NCI-H345 (cell line): ENCODE measurements at regions not wholly inside any gene's neighbourhood (a gene's known extent, or its start where the extent isn't known, plus 50 kb on each side); places are given as distances from the start of the nearest gene placed in this dataset.

Experiments used
- DNase-seq: peaks from one replicate; lab custom pipeline; 2025; lab: John Stamatoyannopoulos, UW

GRCh38 chr5:51449026-51449425, 65.8 kb downstream of the ISL1 start:
- no peak for DNase-seq

- DNase-seq = no peak
Measured at GRCh38 chr5:51452562-51452961, 69.3 kb downstream of the ISL1 start.

- no peak for DNase-seq
Measured at GRCh38 chr5:51465165-51465564, 81.9 kb downstream of the ISL1 start.

DNA sequence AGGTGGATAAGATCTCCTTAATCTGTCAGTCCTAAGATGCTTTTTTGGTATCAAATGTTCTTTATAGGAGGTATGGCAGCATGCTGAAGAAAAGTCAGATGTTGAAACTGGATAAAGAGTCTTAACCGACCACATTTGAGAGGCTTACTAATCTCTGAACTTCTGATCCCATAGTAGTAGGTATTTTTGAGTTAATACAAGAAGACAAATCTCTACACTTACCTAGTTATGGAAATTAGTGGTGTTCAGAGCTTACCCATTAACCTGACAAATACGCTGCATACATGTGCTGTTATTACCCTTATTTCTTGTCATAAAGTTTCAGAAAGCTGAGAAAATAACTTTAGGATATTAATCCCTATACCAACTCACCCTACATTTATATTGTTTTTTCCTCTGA, 83.0 kb downstream of the ISL1 start:
- no peak for DNase-seq

- no peak for DNase-seq
Measured at GRCh38 chr5:51468196-51468595, 84.9 kb downstream of the ISL1 start.

GRCh38 chr5:51471630-51472029, 88.4 kb downstream of the ISL1 start:
- DNase-seq = no peak

DNA sequence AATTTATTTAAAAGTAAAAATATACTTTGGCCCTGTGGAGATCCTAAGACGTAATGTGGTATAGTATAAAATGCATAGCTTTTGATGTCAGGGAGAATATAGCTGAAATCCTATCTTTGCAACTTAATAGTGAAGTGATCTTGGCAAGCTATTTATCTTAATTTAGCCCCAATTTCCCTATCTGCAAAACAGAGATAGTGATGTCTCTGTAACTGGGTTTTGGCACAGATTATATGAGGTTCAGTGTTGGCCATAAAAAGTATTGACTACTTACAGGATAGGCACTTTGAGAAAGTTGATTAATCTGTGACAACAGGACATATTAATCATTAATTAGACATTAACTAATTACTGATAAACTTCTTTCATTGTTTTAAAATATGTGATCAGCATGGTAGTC, 89.2 kb downstream of the ISL1 start:
- DNase-seq = no peak

GRCh38 chr5:51475628-51476027, 92.4 kb downstream of the ISL1 start:
- DNase-seq = no peak

DNA sequence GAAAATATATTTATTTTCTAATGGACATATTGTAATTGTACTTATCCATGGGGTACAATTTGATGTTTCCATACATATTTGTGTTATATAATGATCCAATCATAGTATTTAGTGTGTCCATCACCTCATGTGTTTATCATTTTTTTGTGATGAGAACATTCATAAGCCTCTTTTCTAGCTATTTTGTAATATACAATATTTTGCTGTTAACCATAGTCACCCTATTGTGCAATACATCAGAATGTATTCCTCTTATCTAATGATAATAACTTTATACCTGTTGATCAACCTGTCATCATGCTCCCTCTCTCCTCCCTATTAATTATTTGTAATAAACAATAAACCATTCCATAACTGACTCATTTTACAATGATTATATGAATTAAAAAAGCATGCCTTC, 93.2 kb downstream of the ISL1 start:
- no peak for DNase-seq

- no peak for DNase-seq
Measured at GRCh38 chr5:51479840-51480239, 96.6 kb downstream of the ISL1 start.

DNA sequence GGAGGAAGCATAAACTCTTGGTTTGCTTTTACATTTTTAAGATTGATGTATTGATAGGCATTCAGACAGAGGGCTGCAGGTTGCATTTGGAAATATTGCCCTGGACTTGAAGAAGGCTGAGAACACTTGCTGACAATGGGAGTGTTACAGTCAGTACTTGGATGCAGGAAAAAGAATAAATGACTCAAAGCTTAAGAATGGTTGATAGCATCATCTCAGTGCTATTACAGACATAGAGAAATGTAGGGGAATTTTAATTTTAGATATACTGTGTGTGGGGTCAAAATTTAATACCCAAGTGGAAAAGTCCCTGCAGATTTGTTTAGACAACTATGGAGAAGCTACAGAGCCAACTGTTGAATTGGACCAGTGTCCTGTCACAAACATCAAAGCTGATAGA, 101.1 kb downstream of the ISL1 start:
- DNase-seq = no peak

DNA sequence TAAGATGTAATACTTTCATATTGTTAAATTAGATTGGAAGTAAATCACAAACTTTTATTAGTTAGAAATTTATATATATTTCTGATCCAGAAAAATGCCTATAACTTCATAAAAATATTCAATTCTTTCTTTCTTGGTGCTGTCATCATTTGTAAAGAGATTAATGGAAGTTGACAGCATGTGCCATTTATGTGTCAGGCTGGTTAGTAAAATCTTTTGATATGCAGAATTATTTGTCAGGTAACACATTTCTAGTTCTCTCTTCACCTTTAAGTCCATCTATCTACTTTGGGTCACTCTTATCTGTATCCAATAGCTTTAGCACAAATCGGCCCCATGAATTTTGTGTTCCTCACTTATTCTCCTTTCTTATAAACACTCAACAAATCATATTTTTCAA, 102.9 kb downstream of the ISL1 start:
- DNase-seq = no peak

DNA sequence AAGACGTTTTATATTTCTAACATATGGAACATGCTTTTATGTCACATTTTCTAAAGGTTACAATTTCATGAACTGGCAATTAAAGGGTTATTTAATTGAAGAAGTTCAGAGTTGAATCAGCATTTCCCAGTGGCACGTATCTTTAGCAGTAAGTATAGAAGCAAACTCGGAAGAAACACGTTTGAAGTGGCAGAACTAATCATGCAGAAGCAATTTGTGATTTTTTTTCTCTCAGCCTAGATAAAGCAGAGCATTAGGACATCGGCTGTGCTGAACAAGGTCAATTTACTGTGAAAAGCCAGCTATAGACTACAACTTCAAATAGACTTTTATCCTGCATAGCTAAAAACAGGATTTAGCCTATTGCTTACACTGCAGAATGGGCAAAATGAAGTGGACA, 104.7 kb downstream of the ISL1 start:
- DNase-seq = peak; percentile 5

- DNase-seq = no peak
Measured at GRCh38 chr5:51488803-51489642, 105.8 kb downstream of the ISL1 start.

GRCh38 chr5:51494821-51495220, 111.6 kb downstream of the ISL1 start:
- no peak for DNase-seq

DNA sequence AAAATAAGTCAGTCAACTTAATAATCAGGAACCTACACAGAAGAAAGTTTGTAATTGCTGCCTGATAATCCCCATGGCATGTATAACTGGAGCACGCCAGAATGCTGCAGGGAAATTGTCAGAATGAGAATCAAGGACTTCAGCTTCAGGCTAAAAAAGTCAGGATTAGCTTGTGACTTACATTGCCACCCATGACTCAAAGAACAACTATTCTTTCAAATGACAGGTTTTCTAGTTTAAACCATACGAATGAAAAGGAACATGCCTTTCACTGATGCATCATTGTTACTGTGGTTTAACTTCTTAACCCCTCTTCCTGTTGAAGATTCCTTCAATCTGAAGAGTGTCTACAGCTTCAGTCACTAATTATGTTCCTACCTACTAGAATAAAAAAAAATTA, 112.4 kb downstream of the ISL1 start:
- DNase-seq = no peak

DNA sequence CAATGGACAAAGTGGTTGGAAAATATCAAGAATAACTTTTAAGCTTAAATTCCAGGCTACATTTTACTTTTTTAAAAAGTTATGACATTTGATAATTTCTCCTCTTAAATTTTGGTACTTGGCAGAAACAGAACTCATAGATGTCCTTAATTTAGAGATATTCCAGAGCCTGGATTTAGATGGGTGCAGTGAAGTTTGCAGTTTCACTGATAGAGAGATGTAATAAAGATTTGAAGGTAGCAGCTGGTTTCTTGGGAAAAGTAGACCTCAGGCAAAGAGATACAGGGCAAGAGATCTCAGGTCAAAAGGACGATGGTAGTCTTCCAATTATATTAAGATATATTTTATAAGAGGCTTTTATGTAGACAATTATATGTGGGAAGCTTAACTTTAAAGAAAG, 134.6 kb downstream of the ISL1 start:
- no peak for DNase-seq

DNA sequence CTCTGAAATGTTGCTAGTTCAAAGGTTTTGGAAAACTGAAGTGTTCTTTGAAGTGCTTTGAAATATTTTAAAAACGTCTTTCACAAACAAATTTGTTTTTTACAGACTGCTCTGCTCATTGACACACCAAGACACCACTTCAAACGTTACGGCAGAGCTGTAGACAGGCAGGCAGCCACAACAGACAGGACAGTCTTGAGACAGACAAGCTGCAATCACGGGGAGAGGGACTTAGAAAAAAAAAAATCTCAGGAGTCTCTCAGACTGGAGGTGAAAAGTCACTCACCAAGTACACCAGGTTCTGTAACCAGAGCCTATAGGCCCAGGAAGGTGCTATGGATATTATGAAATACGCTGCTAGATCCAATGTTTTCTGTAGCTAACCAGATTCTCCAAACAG, 135.4 kb downstream of the ISL1 start:
- no peak for DNase-seq

GRCh38 chr5:51521583-51521982, 138.3 kb downstream of the ISL1 start:
- no peak for DNase-seq

GRCh38 chr5:51539232-51539631, 156.0 kb downstream of the ISL1 start:
- no peak for DNase-seq

DNA sequence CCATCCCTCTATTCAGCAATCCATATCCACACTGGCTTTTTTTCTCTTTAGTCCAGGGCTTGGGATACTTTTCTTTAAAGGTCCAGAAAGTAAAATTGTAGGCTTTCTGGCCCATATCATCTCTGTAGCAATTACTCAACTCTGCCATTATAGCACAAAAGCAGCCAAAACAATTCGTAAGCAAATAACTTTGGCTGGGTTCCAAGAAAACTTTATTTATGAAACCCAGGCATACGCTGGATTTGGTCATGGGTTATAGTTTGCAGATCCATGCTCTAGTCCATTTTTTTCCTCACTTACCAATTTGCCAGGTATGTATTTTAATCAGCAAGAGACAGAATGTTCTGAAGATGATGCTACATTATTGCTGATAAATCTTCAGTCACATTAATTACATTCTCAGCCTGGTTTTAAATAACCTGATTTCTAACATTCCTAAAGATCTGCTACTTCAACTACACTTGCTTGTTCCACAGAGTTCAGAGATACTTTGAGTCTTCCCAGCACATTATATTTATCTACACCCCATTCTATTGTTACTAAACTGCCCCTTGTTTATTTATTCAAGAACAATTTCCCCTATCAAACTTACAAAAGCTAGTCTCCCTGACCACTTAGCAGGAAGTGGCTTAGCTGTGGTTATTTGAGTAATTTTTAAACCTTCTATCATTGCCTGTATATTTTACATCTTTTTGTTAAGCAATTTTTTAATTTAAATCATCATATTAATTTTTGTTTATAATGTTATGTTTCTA, 161.0 kb downstream of the ISL1 start:
- no peak for DNase-seq

DNA sequence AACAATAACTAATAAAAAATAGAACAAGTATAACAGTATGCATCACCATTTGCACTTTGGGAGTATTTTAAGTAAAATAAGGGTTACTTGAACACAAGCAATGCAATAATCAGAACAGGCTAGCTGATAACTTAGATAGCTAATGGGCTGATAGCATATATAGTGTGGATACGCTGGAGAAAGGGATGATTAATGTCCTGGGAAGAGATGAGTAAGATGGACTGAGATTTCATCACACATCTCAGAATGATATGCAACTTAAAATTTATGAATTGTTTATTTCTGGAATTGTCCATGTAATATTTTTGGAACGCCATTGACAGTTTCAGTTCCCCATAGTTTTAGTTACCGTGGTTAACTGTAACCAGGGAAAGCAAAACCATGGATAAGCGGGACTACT, 173.6 kb downstream of the ISL1 start:
- no peak for DNase-seq

DNA sequence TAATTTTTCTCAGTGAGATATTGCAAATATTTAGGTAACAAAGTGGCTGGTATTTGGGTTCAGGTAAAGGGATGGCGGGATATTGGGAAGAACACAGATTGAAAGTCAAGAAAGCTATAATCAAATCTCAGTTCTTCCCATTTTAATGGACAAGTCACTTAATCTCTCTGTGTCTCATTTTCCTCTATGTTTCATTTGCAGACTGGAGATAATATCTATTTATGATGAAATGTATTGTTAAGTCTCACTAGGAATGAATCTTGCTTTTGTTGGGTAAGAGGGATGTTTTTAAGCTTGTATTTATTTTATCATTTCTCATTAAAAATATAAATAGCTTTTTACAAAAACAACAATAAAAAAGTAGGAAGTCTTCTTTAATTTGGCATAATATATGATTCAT, 175.4 kb downstream of the ISL1 start:
- DNase-seq = no peak

DNA sequence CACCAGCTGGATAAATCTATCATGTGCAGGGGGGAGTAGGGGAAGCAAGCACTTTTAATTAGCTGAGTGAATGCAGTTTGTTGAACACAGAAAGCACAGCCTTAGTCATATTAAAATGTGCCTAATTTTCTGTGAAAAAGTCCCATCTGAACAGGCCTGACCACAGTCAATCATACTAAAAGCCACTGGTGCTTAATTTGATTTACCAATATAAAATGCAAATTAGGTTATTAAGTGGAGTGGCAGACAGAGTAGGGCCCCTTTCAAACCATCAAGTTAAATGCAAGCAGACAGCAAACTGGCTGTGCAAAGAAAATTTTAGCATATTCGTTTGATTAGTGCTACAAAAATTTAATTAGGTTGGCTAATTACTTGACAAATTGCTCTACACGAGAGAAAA, 176.1 kb downstream of the ISL1 start:
- no peak for DNase-seq
